ENCODE measurements at regions not wholly inside any gene's neighbourhood (a gene's known extent, or its start where the extent isn't known, plus 50 kb on each side); places are given as distances from the start of the nearest gene placed in this dataset.

DNA sequence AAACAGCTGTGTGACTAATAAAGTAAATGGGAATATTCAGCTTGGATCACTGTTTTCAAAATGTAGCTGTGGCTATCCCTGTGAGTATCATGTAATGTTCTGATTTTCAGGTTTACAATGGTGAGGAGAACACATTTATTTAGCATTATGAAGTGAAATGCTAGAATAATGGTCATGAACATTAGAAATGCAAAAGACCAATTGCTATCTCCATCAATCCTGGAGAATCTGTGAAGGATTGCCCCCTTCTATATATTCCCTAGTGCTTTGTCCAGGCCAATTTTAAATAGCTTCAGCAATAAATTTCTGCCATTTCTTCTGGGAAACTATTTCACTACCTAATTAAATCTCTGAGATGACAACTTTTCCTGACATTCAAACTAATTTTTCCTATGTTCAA is 1399.1 kb downstream of the PCDH19 start:
- TF ChIP-seq YY1 (IDR thresholded peaks at IDR 0.05; ENCODE audit: insufficient read depth, insufficient read length) (no peak), ZNF274 (IDR thresholded peaks at IDR 0.05; ENCODE audit: low read depth, low read length) (no peak), SUZ12 (IDR thresholded peaks at IDR 0.05; ENCODE audit: extremely low read depth, insufficient read depth, insufficient read length) (no peak)
